GM18861 (cell line): ENCODE measurements at regions not wholly inside any gene's neighbourhood (a gene's known extent, or its start where the extent isn't known, plus 50 kb on each side); places are given as distances from the start of the nearest gene placed in this dataset.

Experiments used
- ATAC-seq: cut with Tn5 transposase; IDR thresholded peaks from one replicate; pipeline ENCODE4 v1.9.1; 2021; ENCODE audit not compliant: unreplicated experiment

DNA sequence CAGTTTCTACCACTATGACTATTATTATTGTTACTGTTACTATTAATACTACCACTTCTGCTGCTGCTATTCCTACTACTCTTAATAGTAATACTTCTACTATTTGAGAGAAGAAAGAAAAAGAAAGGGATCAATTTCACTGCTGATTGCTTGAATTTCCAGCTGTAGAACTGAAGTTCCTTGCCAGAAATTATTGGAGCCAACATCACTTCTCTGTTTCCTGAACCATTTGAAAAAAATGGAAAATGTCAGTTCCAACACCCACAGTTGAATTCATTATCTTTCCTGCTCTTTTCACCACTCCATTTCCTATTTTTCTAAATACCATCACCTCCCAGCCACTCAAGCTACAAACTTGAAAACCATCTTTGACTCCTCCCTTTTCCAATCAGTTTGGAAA lies 54.1 kb upstream of the PIK3C2G start:
- no peak for ATAC-seq

DNA sequence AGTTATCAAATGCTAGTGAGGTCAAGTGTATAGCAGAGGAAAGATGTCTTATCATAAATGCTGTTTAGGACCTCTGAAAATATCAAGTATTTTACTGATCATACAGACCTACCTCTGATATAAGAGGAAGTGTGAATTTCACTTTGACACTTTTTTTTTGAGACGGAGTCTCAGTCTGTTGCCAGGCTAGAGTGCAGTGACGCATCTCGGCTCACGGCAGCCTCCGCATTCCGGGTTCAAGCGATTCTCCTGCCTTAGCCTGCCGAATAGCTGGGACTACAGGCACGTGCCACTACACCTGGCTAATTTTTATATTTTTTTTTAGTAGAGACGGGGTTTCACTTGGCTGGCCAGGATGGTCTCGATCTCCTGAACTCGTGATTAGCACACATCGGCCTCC lies 55.1 kb upstream of the PIK3C2G start:
- ATAC-seq: no peak

DNA sequence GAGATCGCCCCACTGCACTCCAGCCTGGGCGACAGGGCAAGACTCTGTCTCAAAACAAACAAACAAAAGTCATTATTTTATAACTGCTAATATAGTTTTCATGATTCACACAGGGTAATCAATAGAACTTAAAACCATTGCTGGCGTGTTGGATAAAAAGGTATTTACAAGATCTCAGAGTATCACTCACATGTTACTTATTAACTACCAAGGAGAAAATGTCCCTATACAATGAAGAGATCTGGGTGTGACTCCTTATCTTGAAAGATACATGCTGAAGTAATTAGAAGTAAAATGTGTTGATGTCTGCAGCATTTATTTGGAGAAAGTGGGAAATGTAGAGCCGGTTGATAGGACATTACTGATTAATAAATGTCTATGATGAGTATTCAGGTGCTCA lies 57.3 kb upstream of the PIK3C2G start:
- no peak for ATAC-seq

- no peak for ATAC-seq
These were observed 69.2 kb upstream of the PIK3C2G start for GRCh38 chr12:18192119-18192518.

GRCh38 chr12:18183141-18183540 lies 78.2 kb upstream of the PIK3C2G start:
- no peak for ATAC-seq

DNA sequence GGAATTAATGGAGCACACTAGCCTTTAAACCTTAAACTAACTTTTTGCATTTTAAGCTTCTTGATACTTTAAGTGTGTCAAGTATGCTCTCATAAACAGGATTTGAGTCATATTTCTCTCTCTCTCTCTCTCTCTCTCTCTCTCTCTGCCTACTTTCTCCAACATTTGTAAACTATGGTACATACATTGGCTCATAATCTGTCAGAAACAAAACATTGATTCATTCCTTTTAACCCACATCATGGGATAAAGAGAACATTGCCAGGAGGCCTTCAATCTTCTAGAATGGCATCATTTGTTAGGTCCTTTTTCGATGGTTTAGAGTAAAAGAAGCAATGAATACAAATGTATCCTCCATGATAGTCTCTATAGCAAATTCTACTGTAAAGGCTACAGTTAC lies 81.6 kb upstream of the RERGL start:
- ATAC-seq: no peak

DNA sequence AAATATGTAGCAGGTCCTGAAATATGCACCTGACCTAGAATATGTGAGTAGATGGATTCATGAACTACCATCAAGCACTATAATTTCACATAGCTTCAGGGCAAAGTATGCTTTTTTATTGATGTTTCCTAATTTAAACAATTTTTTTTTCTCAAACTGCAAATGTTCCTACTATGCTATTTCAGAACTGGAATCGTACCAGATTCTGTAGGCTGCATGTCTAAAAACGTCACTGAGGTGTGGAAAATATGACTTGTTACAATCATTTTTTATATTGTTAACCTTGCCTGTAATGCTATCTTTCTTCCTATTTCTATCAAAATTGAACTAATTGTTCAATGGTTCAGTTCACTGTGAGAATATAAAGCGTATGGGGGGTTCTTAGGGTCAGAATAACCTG lies 78.0 kb upstream of the RERGL start:
- no peak for ATAC-seq

DNA sequence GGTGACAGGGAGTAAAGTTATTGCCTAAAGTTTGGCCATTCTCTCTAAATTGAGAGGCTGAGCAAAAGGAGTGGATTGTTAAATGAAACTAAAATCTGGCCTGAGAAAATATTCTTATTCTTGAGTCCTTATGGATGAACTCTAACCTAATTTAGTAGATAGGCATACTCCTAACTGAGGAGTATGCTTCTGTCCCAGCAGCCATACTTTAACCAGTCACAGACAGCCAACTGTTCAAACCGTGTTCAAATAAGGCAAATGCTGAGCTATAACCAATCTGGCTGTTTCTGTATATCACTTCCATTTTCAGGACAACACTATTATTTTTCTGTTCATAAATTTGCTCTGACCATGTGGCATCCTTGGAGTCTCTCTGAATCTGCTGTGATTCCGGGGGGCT lies 75.9 kb upstream of the RERGL start:
- no peak for ATAC-seq

DNA sequence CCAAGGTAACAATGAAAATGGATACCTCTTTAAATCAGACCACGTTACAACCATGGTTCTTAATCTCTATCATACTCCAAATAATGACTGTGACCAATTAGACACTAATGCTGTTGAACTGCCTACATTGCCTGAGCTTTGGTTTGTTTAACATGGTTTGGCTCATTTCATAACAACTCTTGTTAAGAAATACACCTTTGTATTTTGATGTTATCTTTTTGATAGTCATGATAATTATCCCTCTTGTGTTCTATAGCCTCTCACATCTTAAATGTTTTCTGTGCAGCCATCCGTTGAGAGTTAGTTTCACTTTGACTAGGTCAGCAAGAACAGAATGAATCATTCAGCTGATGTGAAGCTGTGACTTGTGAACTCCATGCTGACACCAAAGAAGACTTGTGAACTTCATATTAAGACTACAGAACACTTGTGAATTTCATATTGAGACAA lies 75.5 kb upstream of the RERGL start:
- ATAC-seq: peak; percentile 98

- no peak for ATAC-seq
These were observed 70.9 kb upstream of the RERGL start for GRCh38 chr12:18160901-18161300.

DNA sequence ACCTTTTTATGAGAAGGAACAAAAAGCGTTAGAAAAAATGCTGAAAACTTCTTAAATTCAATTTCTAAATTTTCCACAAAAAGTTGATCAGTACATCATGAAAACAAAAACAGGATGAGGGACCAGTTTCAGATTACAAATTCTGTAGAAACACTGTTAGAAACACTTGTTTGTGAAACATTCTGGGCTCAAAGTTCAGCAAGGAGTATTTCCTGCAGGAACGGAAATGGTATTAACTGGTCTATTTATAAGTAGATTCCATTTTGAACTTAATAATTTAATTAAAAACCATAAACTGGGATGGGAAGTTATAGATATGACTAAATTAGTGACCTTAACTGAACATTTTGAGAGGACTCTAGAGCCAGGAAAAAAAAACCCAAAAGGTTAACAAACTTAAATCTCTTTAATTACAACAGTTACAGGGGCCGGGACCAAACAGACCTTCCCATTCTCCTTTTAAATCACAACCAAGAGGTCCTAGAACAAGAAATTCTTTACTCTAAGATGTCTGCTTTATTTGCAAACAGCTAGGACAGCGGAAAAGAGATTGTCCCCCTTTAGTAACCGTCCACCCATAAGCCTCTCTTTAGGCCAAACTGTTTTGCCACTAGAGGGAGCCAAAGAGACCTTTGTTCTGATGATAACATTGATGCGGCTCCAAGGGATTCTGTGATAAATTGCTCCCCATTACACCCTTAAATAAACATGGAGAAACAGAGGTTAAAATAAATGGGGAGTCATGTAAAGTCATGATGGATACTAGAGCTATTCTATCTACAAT lies 69.0 kb upstream of the RERGL start:
- ATAC-seq: no peak

- no peak for ATAC-seq
These were observed 63.8 kb upstream of the RERGL start for GRCh38 chr12:18153826-18154225.

DNA sequence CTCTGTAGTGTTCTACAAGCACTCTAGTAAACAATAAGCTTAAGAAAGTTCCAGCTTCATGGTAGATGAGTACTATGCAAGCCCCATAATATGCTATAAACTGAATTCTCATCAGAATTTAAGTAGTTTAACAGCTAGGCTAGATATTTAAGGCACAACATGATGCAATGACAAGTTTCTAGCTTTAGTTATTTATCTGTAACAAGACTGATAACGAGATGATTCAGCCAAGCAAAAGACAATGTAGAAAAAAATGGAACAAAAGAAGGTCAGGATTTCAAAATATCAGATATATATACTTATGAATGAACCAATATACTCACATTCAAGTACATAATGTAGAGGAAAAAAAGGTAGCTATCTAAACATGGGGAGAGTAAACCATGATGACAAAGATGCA lies 61.0 kb upstream of the RERGL start:
- ATAC-seq: no peak

DNA sequence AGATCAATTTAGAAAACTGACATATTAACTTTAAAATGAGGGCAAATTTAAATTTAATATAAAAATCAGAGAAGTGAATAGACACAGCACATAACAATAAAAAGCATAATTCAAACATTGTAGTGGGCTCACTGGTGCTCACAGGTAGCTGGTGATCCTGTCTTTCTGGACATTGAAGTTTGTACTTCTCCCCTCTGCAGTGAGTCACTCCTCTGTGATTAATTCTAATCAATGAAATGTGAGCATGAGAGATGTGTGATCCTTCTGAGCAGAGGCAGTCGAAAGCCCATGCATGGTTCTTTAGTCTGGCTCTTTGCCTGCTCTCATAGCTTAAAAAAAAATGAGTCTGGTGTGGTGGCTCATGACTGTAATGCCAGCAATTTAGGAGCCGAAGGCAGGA lies 59.0 kb upstream of the RERGL start:
- ATAC-seq: no peak

DNA sequence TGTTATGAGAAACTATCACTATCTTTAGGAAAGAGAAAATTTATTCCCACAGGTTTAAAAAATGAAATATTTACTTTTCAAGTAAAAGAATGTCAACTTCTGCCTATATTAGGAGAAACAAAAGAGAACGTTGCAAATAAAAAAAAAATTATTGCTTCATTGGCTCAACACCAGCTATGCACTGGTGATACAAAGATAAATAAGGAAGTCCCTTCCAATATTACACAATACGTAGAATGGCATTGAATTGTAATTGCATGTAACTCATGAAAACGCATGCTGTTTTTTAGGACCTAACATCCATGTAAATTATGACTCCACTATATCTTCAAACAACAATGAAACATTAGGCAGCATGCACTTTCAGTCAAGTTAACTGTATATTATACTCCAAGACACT lies 56.4 kb upstream of the RERGL start:
- ATAC-seq: no peak

- ATAC-seq: no peak
These were observed 55.9 kb upstream of the RERGL start for GRCh38 chr12:18145924-18146323.

DNA sequence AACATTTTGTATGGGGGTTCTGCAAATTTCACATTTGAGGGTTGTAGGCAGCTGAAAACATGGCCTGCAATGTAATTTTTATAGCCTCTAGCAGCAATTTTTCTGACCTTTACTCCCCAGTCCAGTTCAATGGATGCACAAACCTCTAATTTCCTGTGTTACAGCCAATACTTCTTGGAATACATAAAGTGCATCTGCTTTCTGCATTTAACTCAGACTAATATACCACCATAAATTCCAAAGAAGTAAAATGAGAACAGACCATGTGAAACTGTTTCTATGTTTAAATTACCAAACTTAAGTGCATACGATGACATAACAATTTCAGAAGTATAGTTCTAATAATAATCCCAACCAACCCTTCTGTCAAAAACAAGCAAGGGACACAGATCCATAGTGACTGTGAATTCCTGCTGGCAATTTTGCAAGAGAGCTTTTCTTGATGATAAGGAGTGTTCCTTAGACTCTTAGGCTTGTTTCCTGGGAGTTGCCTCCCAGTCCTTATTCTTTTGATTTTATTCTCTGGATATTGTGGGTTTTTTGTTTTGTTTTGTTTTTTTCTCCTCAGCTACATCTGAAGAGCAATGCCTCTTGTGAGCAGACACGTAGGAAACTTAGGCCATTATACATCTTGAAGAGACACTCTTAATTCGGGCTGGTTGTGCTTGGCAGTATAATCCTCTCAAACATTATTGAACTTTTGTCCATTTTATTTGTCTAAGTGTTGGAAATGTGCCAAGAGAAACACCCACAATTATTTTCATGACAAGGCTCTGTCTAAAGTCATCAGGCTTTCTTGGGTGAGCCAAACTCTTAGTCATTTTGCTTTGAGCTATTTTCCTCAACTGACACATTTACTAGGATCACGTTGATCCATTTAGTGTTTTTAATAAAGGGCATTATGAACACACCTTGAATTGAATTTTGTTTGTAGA lies 51.3 kb upstream of the RERGL start:
- no peak for ATAC-seq

- peak; percentile 46 for ATAC-seq
These were observed 50.1 kb upstream of the RERGL start for GRCh38 chr12:18139989-18140596.
